ENCODE measurements at regions not wholly inside any gene's neighbourhood (a gene's known extent, or its start where the extent isn't known, plus 50 kb on each side); places are given as distances from the start of the nearest gene placed in this dataset.

- no peak overlapping the region for H3K4me3 ChIP-seq (ENCODE audit: low read depth, low read length)
- no peak for TF ChIP-seq CTCF (conservative IDR thresholded peaks at IDR 0.05; ENCODE audit: low read depth, low read length)
- DNase-seq (ENCODE audit: low read depth), result no peak
These were observed 512.4 kb downstream of the HS3ST4 start for GRCh38 chr16:26204138-26204537.

GRCh38 chr16:26211542-26211941 is 519.8 kb downstream of the HS3ST4 start:
- no peak overlapping the region for H3K4me3 ChIP-seq (ENCODE audit: low read depth, low read length)
- DNase-seq (ENCODE audit: low read depth), result no peak
- TF ChIP-seq CTCF (conservative IDR thresholded peaks at IDR 0.05; ENCODE audit: low read depth, low read length), result no peak

DNA sequence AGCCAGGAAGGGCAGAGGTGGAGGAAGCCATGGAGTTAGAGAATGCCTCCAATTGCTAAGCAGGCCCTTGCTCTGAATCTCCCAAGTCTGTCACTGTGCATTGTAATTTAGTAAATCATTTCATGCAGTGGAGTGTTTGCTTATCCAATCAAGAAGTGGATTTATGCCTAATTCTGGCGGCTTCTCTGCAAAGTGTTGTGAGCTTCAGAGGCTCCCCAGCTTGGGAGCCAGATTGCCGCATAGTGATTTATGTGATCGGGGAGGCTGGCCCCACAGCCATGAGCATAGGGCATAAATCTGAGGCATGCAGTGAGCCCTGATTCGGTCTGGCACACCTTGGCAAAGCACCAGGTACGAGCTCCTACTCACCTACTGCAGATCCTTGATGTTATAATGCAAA is 520.8 kb downstream of the HS3ST4 start:
- TF ChIP-seq CTCF (conservative IDR thresholded peaks at IDR 0.05; ENCODE audit: low read depth, low read length), result no peak
- H3K4me3 ChIP-seq (ENCODE audit: low read depth, low read length), result no peak overlapping the region
- no peak for DNase-seq (ENCODE audit: low read depth)

GRCh38 chr16:26214581-26215174 is 522.9 kb downstream of the HS3ST4 start:
- no peak overlapping the region for H3K4me3 ChIP-seq (ENCODE audit: low read depth, low read length)
- no peak for TF ChIP-seq CTCF (conservative IDR thresholded peaks at IDR 0.05; ENCODE audit: low read depth, low read length)
- no peak for DNase-seq (ENCODE audit: low read depth)

DNA sequence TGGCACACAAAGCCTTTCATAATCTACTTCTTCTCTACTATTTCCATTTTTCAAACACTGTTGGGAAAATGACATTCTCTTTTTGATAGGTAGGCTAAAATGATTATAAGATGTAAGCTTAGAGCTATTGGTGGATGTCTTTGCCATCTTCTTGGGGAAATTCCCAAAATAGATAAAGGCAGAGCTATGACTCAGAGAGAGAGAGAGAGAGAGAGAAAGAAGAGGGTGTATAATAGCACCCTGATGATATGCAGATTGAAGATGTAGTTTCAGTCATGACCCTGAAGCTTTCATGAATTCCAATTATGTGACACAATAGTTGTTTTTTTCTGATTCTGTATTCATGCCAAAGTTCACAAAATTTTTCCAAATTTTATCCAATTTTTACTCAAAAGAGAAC is 529.1 kb downstream of the HS3ST4 start:
- no peak for TF ChIP-seq CTCF (conservative IDR thresholded peaks at IDR 0.05; ENCODE audit: low read depth, low read length)
- no peak for DNase-seq (ENCODE audit: low read depth)
- no peak overlapping the region for H3K4me3 ChIP-seq (ENCODE audit: low read depth, low read length)

GRCh38 chr16:26231647-26232046 is 539.9 kb downstream of the HS3ST4 start:
- H3K4me3 ChIP-seq (ENCODE audit: low read depth, low read length), result no peak overlapping the region
- no peak for TF ChIP-seq CTCF (conservative IDR thresholded peaks at IDR 0.05; ENCODE audit: low read depth, low read length)
- no peak for DNase-seq (ENCODE audit: low read depth)

- no peak for DNase-seq (ENCODE audit: low read depth)
- H3K4me3 ChIP-seq (ENCODE audit: low read depth, low read length), result no peak overlapping the region
- no peak for TF ChIP-seq CTCF (conservative IDR thresholded peaks at IDR 0.05; ENCODE audit: low read depth, low read length)
These were observed 549.0 kb downstream of the HS3ST4 start for GRCh38 chr16:26240807-26241206.
